Bone marrow (tissue), 2 donors: ENCODE measurements at regions not wholly inside any gene's neighbourhood (a gene's known extent, or its start where the extent isn't known, plus 50 kb on each side); places are given as distances from the start of the nearest gene placed in this dataset.
A peak's percentile ranks its signal among the peaks of the same experiment; 100 is the strongest.

Experiments
- DNase-seq, 2 donors: peaks; one replicate each; lab custom pipeline; 2025; lab: John Stamatoyannopoulos, UW

- no peak for DNase-seq
These were observed 62.9 kb upstream of the OXGR1 start for GRCh38 chr13:97057176-97057575.

- no peak for DNase-seq
These were observed 64.1 kb upstream of the OXGR1 start for GRCh38 chr13:97058391-97058790.

GRCh38 chr13:97058926-97059325 is 64.7 kb upstream of the OXGR1 start:
- DNase-seq: no peak

- no peak for DNase-seq
These were observed 73.0 kb upstream of the OXGR1 start for GRCh38 chr13:97067017-97067895.

- DNase-seq: no peak
These were observed 73.9 kb upstream of the OXGR1 start for GRCh38 chr13:97068151-97068550.

GRCh38 chr13:97069050-97069815 is 75.0 kb upstream of the OXGR1 start:
- no peak for DNase-seq

GRCh38 chr13:97072297-97072696 is 78.0 kb upstream of the OXGR1 start:
- DNase-seq: no peak

GRCh38 chr13:97074618-97075017 is 80.3 kb upstream of the OXGR1 start:
- no peak for DNase-seq

GRCh38 chr13:97076898-97077297 is 82.6 kb upstream of the OXGR1 start:
- no peak for DNase-seq

GRCh38 chr13:97077341-97077740 is 83.1 kb upstream of the OXGR1 start:
- no peak for DNase-seq

GRCh38 chr13:97079726-97080125 is 85.5 kb upstream of the OXGR1 start:
- DNase-seq: no peak

GRCh38 chr13:97082461-97083207 is 88.4 kb upstream of the OXGR1 start:
- no peak for DNase-seq

GRCh38 chr13:97091196-97091595 is 96.9 kb upstream of the OXGR1 start:
- no peak for DNase-seq

GRCh38 chr13:97100821-97101220 is 106.5 kb upstream of the OXGR1 start:
- DNase-seq: no peak

- DNase-seq: no peak
These were observed 107.8 kb upstream of the OXGR1 start for GRCh38 chr13:97101912-97102708.

GRCh38 chr13:97106323-97106722 is 112.0 kb upstream of the OXGR1 start:
- DNase-seq: no peak

GRCh38 chr13:97107815-97108529 is 113.7 kb upstream of the OXGR1 start:
- DNase-seq: no peak

GRCh38 chr13:97108530-97108900 is 113.6 kb upstream of the MBNL2 start:
- DNase-seq: no peak

GRCh38 chr13:97109256-97109655 is 112.9 kb upstream of the MBNL2 start:
- no peak for DNase-seq

GRCh38 chr13:97109841-97110492 is 112.2 kb upstream of the MBNL2 start:
- DNase-seq: peak; percentile 47 to 59

- no peak for DNase-seq
These were observed 111.2 kb upstream of the MBNL2 start for GRCh38 chr13:97110936-97111335.
